NOMO-1 treated with DMSO at 0.1 percent for 48 hours (cell line): ENCODE measurements at regions not wholly inside any gene's neighbourhood (a gene's known extent, or its start where the extent isn't known, plus 50 kb on each side); places are given as distances from the start of the nearest gene placed in this dataset.
"Not testable (repeated sequence)": the region's sequence is repeated elsewhere in the genome, so short reads cannot be mapped to it uniquely, and the experiment has no call there.

Source experiments
- DNase-seq: peaks from one replicate; lab custom pipeline; 2025; ENCODE audit not compliant: unreplicated experiment; lab: John Stamatoyannopoulos, UW

DNA sequence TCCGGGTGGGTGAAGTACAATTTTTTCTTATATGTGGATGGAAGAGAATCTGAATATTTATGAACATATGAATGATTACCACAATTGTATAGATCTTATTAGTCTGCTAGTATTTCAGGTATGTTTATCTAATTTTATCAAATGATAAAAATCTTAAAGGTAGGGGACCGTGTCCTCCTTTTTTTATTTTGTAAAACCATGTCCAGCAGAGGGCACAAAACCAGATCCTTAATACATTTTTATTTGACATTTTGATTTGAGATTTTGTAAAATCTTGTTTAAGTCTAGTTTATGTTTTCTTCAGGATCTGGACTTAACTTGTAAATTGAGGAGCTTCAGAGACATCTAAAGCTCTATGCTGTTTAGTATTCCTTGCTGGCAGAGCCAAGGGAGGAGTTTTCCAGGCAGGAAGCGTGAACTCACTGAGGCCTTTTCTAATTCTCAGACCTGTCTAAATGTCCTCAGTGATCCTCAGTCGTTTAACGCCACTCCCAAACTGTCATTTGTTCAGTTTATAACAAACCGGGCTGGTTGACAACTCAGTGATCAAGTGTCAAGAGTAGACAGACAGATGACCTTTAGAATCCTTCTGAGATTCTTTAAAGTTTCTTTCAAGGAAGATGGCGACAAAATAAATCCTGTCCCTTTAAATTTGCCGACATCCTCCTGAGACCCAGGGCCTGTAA is 263.9 kb downstream of the KTN1 start:
- no peak for DNase-seq

DNA sequence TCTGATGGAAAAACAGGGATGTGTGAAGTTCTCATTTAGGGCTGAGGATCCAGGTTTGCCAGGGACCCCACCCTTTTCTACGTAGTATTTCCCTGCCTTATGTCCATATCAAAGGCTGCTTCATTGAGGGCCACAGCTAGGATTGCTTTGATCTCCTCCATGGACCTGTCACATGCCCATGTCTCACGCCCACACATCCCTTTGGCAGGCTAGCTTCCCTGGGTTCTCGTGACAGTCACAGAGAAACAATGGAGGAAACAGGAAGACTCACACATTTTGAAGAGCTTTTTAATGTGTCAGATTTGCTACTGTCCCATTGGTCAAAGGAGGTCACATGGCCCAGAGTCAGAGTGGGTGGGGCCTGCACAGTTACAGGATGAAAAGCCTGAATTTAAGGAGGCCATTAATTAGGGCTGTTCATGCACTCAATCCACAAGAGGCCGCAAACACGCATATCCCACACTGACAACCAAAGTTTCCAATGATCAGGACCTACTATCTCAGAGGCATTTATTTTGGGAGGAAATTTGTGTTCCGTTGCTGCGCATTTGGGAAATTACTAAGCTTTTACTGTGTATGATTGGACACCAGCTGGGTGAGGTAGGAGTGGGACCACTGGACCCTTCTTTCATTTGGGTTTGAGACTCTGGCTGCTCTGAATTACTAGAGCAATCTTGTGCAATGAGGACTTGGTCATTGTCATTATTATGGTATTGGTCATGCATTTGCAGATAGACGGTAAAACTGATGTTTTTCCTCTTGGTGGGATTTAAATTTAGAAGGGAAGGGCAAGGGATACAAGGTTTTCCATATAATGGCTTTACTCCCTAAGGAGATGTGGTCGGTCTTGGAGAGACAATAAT is 266.2 kb downstream of the KTN1 start:
- no peak for DNase-seq

DNA sequence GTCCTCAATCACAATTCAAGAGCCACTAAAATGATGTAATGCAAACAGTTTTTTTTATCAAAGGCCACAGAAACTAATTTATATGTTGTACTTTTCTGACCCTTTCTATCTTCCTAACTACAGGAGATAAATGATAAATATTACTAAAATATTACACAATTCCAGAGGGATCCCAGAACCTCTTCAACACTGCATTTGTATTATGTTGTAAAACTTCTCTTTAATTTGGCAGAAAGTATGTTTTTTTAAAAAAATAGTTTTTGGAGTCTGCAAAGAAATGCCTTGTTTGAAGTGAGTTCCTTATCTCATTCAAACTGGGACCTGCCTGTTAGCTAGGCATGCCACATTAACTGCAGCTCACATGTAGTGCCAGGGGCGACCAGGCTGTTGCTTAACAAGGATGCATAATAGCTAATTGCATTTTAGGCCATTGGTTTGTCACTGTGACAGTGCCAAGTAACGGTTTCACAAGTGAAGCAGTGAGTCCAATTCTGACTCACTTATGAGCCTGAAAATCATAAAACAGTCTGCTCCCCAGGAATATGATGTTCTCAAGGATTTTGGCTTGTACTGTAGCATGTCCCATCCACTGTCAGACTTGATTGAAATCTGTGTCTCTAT is 266.9 kb downstream of the KTN1 start:
- no peak for DNase-seq

DNA sequence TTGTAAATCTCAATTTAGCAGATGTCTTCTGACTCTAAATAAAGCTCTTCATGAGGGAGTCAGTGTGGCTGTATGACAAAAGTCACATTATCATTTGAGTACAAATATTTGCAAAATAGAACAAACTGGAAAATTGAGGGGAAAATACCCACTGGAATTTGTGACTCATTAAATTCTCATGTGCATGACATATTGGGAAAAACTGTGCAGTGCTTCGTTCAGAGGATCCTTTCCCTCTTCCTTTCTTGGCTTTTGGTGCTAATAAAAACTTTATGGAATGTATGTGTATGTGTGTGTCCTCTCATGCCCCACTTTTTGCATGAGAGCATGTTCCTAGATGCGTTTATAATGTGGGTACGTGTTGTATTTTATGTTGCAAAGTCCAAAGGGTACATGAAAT is 267.8 kb downstream of the KTN1 start:
- no peak for DNase-seq

DNA sequence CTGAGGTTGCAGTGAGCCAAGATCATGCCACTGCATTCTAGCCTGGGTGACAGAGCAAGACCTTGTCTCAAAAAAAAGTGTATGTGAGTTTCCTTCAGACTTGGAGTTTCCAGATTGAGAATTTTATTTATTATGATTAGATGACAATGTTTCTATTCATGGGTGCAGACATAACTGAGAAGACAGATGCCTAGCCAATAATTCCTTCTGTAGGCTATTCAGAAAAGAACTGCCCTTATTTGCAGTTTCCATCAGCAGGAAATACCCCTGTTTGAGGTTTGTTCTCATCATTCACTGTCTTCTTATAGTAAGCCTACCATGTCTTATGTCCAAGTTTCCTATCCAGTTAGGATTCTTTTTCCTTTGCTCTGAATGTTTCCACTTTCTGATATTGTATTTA is 269.0 kb downstream of the KTN1 start:
- no peak for DNase-seq

DNA sequence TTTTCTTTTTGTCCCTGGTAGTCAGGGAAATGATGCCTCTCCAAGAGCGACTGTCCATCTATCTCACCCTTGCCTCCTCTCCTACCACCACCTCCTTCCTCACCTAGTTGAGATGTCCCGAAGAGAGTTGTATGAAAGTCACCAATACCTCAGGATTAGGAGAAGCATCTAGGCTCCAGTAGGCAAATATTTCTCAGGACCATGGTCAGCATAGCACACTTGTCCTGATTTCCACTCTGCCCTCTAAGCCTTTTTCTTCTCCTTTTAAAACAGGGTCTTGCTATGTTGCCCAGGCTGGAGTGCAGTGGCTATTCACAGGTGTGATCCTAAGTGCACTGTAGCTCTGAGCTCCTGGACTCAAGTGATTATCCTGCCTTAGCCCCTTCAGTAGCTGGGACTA is 268.4 kb upstream of the PELI2 start:
- no peak for DNase-seq

DNA sequence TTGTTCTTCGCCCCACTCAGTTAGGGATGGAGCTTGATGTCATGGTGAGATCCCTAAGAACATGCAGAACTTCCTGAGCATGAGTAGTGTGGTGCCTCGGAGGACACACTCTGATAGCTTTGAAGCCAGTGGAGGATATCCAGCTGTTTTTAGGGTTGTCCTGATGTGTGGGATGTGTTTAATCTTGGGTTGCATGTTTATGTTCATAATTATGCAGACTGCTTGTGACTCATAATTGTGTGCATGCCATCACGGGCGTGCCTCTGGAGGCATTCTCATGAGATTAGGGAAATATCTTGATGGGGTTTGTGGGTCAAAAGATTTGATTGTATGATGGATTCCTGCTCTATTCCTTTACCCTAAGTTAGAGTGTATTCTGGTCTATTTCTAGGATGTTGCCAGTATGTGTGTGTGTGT is 267.4 kb upstream of the PELI2 start:
- no peak for DNase-seq

DNA sequence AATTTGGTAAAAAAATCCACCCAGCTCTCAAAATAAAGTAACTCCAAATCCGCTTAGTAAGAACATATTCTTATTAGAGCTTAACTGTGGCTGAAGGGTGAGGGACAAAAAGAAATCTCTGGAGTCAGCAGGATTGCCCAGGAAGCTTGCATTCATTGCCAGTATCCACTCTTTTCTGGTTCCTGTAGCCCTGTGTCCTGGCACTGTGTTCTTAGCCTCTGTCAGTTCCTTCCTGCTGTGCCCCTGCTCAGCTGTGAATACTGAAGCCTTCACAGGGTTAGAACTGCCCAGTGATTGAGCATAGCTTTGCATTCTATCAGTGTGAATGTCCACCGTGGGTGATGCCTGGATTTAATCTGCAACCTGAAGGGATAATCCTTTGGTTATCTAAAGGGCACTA is 266.9 kb upstream of the PELI2 start:
- DNase-seq = no peak

DNA sequence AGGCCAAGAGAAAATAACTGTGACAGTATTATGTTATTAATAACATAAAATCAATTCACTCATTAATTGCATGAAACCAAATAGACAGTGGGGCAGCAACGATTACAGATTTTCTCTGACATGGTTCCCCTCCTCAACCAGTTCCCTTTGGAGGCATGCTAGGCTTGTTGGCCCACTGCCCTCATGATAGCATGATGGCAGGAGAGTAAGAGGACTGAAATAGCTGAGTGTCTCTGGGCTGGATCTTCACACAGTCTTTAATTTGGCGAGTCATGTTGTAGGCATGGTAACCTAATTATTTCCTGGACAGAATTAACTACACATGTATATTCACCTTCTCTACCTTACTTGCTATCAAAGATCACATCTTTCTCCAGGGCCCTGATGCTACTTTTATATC is 266.2 kb upstream of the PELI2 start:
- DNase-seq = no peak

DNA sequence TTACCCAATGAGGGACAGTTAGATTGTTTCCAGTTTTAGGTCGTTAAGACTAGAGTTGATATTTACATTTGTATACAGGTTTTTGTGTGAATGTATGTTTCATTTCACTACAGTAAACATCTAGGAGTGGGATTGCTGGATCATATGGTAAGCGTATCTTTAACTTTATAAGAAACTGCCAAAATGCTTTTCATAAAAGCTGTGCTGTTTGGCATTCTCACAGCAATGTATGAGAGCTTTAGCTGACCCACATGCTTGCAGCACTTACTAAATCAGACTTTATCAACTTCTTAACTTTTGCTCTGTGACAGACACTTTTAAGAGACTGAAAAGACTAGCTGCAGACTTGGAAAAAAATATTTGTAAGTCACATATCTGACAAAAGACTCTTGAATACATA is 262.5 kb upstream of the PELI2 start:
- DNase-seq = no peak

DNA sequence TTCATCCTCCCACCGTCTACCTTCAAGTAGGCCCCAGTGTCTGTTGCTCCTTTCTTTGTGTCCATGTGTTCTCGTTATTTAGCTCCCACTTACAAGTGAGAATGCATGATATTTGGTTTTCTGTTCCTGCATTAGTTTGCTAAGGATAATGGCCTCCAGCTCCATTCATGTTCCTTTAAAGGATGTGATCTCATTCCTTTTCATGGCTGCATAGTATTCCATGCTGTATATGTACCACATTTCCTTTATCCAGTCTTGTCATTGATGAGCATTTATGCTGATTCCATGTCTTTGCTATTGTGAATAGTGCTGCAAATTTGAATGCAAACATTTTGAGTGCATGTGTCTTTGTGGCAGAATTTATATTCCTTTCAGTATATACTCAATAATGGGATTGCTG is 259.6 kb upstream of the PELI2 start:
- no peak for DNase-seq

DNA sequence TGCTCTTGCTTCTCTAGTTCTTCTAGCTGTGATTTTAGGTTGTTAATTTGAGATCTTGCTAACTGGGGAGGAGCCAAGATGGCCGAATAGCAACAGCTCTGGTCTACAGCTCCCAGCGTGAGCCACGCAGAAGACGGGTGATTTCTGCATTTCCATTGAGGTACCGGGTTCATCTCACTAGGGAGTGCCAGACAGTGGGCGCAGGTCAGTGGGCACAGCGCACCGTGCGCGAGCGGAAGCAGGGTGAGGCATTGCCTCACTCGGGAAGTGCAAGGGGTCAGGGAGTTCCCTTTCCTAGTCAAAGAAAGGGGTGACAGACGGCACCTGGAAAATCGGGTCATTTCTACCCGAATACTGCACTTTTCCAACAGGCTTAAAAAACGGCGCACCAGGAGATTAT is 256.6 kb upstream of the PELI2 start:
- DNase-seq = not testable (repeated sequence)

DNA sequence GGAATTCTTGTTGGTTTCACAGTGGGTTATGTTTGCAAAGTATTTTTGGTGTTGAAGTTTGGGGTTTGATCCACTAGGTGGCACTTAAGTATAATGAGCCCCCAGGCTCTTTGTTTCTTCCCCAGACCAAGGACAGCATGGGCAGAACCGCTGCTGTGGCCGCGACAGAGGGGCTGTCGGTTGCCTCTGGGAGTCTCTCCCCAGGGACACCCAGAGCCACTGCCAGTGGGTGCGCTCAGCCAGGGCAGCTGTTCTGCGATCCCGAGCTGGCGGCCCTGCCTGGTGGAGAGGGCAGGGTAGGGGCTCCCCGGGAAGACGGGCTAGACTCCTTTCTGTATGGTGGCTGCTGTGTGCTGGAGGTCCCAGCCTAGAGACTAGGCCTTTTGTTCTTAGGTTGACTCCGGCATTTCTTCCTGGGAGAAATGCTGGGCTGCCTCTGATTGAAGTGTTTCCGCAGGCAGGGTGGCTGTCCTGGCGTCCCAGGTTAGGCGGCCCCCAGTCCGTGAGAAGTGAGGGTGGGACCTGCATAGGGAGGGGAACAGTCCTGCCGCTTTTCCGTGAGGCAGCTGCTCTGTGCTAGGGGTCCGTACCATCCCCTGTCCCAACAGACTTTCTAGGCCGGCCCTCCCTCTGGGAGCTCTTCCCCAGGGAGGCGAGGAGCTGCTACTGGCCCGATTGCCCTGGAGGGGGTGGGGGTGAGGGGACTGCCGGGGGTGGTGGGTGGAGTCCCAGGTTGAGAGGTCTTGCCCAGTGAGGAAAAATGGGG is 253.1 kb upstream of the PELI2 start:
- DNase-seq = no peak

DNA sequence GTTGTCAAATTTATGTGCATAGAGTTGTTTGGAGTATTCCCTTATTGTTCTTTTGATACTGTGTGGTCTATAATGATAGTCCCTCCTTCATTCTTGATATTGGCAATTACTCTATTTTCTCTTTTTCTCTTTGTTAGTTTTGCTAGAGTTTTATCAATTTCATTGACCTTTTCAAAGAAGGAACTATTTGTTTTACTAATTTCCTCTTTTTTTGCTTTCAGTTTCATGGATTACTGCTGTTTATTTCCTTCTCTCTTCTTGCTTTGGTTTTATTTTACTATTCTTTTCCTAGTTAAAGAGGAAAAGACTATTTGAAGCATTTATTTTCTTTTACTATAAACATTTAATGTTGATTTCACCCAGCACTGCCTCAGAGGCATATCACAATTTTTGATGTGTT is 250.9 kb upstream of the PELI2 start:
- DNase-seq = peak; percentile 52

DNA sequence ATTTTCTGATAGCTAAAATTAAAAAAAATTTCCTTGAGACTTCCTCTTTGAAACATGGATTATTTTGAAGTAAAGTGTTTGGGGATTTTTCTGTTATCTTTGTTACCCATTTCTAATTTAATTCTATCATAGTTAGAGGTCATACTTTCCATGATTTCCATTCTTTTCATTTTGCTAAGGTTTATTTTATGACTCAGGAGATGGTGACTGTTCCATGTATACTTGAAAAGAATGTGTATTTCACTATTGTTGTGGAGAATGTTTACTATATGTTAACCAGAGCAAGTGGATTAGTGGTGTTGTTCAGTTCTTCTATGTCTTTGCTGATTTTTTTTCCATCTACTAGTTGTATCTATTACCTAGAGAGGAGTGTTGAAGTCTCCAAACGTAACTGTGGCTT is 250.5 kb upstream of the PELI2 start:
- DNase-seq = no peak

DNA sequence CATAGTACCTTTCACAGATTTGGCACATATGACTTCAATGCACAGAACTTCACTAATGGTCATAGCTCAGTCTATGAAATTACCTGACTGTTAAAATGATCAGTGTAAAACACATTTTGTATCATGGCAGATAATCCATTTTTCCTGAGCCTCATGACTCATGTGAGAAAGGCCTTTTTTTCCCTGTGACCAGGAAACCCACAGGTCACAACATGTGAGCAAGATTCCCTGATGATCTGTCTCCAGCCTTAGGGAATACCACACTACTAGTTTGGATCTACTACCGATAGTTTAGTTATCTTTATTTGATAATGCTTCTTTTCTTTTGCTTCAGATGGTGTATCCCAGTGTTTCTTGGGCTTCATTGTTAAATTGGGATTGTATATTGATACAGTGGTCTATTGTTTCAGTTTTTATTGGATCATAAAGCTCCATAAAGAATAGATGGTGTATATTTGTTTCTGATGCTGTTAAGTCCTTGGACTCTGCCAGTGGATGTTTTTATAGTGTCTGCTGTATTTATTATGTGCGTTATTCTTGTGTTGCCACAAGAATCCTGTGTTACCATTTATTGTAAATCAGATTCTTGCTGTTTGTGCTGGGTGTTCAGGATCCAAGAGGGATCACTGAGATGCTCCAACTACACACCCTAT is 248.7 kb upstream of the PELI2 start:
- DNase-seq = no peak

DNA sequence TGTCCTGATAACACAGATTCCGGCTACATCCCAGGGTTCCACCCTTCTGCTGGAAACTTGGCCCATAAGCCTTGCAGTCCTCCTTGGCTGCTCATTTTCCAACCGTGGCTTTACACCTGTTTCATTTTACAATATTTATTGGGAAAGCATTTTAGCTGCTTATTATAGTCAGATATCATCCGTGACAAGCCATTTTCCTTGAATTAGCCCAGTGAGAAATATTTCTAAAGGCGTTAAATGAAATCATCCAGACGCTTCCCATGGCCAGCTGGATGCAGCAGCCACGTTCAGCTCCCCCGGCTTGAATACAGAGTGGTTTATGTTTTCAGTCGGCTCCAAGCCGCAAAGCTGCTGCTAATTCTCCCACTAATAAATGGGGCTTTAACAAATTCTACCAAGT is 245.0 kb upstream of the PELI2 start:
- no peak for DNase-seq

DNA sequence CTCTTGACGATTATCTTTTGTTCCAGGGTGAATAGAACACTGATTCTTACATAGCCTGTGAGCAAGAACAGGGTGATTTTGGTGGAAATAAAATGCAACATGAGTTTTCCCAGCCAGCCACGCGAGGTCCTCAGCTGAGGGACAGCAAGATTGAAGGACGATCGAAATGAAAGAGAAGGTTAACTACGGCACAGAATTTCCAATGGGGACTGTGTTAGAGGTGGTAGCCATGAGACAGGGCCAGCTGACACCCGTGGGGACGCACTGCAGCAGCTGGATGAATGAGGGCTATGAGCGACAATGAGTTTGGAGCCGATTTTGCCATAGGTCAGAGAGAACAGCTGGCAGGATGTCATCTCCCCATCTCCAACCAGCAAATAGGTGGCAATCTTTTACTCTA is 243.4 kb upstream of the PELI2 start:
- DNase-seq = no peak

DNA sequence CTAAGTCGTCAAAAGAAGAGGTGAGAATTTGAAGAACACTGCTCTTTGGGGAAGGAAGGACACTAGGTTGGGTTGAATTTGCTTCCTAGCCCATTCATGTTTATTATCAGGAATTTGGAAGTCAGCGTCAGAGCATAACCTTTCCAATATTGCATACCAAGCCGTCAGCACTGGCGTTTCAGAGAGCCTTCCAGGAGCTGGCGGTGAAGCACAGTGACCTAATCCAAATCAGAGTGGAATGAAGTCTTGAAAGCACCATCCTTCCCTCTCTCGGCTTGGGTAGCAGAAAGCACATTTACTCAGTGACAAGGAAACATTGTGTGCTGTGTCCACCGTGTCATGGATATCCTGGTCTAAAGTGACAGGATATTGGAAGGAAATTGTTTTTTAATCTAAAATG is 240.3 kb upstream of the PELI2 start:
- no peak for DNase-seq

DNA sequence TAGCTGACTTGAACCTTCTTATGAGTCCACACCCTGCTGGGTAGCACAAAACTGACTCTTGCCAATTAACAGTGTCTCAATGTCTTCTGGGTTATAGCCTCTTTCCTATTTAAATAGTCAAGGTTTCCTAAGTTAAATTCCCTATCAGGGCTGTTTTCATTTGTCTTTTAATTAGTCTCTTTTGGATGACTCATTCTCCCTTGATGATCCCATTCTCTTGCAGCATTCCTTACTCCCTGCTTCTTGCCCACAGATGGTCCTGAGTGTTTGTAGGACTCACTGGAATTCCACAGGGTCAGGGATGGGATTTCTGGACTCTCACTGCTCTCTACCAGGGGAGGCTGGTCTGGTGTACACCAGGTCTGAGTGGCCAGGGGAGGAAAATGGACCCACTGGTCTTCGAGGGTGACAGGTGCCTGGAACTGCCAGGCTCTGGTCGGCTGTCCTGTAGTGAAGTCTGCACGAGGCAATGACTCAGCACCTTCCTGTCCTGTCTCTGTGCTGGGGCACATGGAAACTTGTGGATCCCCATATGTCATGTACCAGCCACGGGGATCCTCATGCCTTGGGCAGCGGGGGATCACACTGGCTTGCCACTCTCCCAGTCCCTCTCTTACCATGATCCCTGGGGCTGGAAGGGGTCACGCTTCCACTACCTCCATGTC is 236.5 kb upstream of the PELI2 start:
- no peak for DNase-seq
